Activated CD8-positive, alpha-beta memory T cell treated with anti-CD3 and anti-CD28 coated beads, Interleukin-2, amount 50 U/mL, for 48 hours (primary cell): ENCODE measurements at regions not wholly inside any gene's neighbourhood (a gene's known extent, or its start where the extent isn't known, plus 50 kb on each side); places are given as distances from the start of the nearest gene placed in this dataset.

ENCODE experiments used
- DNase-seq: peaks from one replicate; pipeline ENCODE4 v3.0.0-alpha.2; 2020

DNA sequence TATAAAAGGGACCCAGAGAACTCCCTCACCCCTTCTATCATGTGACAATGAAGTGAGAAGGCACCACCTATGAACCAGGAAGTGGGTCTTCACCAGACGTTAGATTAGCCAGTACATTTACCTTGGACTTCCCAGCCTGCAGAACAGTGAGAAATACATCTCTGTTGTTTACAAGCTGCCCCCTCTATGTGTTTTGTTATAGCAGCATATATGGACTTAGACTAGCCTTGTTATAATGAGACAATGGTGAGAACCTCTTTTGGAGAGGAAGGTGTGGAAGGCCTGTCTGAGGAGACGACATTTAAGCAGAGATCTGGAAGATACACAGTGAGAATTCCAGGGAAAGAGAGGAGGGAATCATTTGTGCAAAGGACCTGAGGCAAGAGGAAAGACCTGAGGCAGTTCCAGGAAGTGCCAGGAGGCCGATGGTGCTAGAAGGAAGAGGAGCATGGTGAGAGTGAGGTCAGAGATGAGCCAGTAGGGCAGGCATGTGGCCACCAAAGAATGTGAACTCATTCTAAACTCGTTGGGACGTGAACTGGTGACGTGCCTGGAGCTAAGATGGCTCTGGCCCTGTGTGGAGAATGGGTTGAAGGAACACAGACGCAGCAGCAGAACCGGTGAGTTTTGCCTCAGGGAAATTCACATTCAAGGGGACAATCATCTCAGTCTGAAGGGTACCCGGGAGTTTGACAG is 98.9 kb upstream of the IRF2BP2 start:
- no peak for DNase-seq

- no peak for DNase-seq
Measured at GRCh38 chr1:234707641-234708040, 97.7 kb upstream of the IRF2BP2 start.

GRCh38 chr1:234706931-234707330 is 97.0 kb upstream of the IRF2BP2 start:
- DNase-seq: no peak

GRCh38 chr1:234706199-234706598 is 96.2 kb upstream of the IRF2BP2 start:
- no peak for DNase-seq

DNA sequence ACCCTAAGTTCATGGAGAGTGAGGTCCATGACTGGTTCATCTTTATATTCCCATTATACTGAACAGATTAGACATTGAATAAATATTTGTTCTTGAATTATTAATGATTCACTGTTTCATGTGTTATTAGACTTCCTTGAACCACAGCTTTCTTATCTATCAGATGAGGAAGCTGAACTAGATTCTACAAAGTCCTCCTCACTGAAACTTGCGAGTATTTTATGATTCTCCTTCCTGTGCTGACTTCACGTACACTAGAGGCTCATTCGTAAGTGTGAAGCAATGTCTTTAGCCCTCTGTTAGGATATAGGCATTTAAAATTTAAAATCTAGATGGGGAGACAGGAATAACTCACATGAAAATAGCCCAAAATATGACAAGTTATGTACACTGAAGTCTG is 95.6 kb upstream of the IRF2BP2 start:
- DNase-seq: no peak

DNA sequence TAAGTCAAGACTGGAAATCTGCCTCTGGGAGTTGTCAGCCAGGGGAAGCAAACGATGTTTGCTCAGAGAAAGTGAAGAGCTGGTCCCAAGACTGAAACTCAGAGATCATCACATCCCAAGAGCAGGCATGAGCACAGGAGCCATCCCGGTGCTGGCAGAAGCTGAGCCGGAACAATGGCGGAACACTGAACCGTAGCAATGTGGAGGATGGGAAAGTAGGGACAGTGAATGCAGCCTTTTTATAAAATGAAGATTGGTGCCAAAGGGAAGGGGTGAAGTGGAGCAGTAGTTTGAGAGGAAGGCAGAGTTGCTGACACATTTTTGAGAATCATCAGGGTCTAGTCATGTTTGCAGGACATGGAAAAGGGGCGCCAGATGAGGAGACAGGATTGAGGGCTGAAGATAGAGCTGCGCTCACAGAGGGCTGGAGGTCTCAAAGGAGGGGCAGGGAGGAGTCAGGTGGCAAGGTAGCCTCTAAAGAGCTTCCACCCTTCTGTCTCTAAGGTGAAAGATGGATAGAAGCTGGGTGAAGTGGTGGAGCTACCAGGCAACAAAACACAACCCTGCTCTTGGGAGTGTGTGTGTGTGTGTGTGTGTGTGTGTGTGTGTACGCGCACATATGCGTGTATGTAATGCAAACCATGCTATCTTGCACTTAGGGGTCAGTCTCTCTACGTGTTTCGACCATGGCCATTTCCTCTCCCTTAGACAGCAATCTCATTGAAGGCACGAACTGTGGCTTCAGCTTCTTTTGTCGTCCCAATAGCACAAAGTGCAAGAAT is 94.3 kb upstream of the IRF2BP2 start:
- no peak for DNase-seq

DNA sequence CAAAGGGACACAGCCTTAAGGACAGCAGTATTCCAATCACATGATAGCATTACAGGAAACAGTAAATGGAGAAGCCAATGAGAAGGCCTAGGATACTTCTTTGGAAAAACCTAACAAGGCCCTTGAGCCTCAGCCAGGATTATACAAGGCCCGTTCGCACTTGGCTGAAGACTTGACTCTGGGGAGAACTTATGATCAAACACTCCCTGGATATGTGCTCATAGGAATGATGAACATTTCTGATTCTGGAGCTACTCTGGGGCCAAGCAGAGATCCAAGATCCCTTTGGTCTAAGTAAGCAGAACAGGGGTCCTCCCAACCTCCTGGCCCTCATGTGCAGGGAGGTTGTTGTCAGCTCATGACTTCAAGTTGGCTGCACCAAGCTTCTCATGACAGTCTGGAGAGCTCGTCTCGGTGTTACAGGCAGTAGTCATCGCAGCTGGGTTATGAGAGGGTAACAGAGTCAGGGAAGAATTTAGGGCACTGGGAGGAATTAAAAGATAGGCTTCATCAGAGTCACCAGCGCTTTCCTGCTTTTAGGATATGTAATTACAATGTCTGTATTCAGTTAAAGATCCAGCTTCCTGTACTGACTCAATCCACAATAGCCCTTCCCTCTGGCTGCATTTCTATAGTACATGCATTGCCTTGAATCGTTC is 92.5 kb upstream of the IRF2BP2 start:
- DNase-seq: no peak

GRCh38 chr1:234701737-234702341 is 91.9 kb upstream of the IRF2BP2 start:
- DNase-seq: no peak

GRCh38 chr1:234699795-234700665 is 90.1 kb upstream of the IRF2BP2 start:
- no peak for DNase-seq

DNA sequence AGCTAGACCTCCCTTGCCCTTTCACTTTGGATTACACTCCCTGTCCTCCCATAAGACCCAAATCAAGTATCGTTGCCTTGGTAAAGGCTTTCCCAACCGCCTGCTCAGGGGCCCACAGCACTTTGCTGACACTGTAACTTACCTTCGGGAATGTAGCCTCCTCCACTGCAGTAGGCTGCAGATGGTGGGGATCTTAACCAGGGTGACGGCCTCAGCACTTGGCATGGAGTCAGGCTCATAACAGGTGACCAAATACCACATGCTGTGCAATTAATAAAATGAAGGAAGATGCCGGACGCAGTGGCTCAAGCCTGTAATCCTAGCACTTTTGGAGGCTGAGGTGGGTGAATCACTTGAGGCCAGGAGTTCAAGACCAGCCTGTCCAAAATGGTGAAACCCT is 88.7 kb upstream of the IRF2BP2 start:
- no peak for DNase-seq

- DNase-seq: no peak
Measured at GRCh38 chr1:234697741-234698140, 87.8 kb upstream of the IRF2BP2 start.

GRCh38 chr1:234697015-234697414 is 87.0 kb upstream of the IRF2BP2 start:
- DNase-seq: no peak

- DNase-seq: no peak
Measured at GRCh38 chr1:234696148-234696576, 86.2 kb upstream of the IRF2BP2 start.

GRCh38 chr1:234694661-234695060 is 84.7 kb upstream of the IRF2BP2 start:
- DNase-seq: no peak

- no peak for DNase-seq
Measured at GRCh38 chr1:234692966-234693580, 83.1 kb upstream of the IRF2BP2 start.

GRCh38 chr1:234691567-234691966 is 81.6 kb upstream of the IRF2BP2 start:
- DNase-seq: no peak

- no peak for DNase-seq
Measured at GRCh38 chr1:234690872-234691271, 80.9 kb upstream of the IRF2BP2 start.

DNA sequence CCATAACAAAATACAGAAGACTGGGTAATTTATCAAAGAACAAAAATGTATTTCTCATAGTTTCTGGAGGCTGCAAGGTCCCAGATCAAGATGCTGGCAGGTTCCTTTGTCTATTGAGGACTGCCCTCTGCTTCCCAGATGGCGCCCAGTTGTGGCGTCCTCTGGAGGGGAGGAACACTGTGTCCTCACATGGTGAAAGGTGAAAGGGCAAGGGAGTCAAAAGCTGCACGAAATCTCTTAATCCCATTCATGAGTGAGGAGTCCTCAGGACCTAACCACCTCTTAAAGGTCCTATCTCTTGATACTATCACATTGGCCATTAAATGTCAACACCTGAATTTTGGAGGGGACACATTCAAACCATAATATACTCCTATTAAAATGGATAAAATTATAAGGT is 79.3 kb upstream of the IRF2BP2 start:
- no peak for DNase-seq

DNA sequence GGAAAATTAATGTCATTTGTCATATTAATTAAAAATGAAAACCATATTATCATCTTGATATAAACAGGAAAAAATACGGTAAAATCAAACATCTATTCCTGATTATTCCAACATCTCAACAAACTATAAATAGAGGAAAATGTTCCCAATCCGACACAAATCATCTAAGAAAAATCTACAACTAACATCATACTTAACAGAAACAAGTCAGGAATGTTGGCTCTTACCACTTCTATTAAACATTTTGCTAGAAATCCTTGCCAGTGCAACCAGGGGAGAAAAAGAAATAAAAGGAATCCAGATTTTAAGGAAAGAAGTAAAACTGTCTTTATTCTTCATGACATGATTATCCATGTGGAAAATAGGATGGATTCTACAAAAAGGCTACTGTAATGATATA is 77.0 kb upstream of the IRF2BP2 start:
- no peak for DNase-seq

- no peak for DNase-seq
Measured at GRCh38 chr1:234686035-234686434, 76.1 kb upstream of the IRF2BP2 start.

DNA sequence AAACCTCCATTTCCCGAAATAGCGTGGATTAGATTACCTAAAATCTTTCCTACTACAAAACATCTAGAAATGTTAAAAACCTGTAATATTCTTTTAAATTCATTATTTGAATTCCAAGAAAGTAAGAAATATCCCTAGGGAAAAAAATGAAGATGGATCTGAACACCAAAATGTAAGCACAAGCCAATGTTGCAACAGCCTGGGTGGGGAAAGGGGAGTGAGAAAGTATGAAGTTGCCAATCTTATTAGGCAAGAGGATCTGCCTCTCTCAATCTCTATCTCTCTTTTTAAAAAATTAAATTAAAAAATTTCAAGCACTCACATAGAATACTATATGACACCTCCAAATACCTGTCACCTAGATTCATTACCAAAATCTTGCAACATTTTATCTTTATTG is 74.9 kb upstream of the IRF2BP2 start:
- DNase-seq: no peak
